ENCODE measurements at regions not wholly inside any gene's neighbourhood (a gene's known extent, or its start where the extent isn't known, plus 50 kb on each side); places are given as distances from the start of the nearest gene placed in this dataset.
A peak's percentile ranks its signal among the peaks of the same experiment; 100 is the strongest.
"Not testable (repeated sequence)": the region's sequence is repeated elsewhere in the genome, so short reads cannot be mapped to it uniquely, and the experiment has no call there.

- TF ChIP-seq CTCF (IDR thresholded peaks at IDR 0.05), result no peak
- POLR2A ChIA-PET, result no interaction called here
- CTCF ChIA-PET, result no interaction called here
- Mint-ChIP-seq H3K9me3 (no peaks in the 10 kb centered on the region), H3K27ac (no peak overlapping the region), H3K4me3 (no peak overlapping the region), H3K36me3 (ENCODE audit: low read depth) (no peaks in the 10 kb centered on the region), H3K27me3 (no peaks in the 10 kb centered on the region), H3K4me1 (ENCODE audit: low read depth) (no peaks in the 10 kb centered on the region)
- intact Hi-C loops (cut with micrococcal nuclease), result no loop called here
- ATAC-seq (no peak), DNase-seq (no peak)
Observed at GRCh38 chr16:5186381-5186903, 88.8 kb upstream of the EEF2KMT start.

- H3K4me3 Mint-ChIP-seq, result no peak overlapping the region
- ATAC-seq (no peak), DNase-seq (peak; percentile 5)
- TF ChIP-seq CTCF (IDR thresholded peaks at IDR 0.05), result no peak
- CTCF ChIA-PET, result no interaction called here
- intact Hi-C loops (cut with micrococcal nuclease), result no loop called here
- POLR2A ChIA-PET, result no interaction called here
- H3K4me1 Mint-ChIP-seq (ENCODE audit: low read depth), result no peaks in the 10 kb centered on the region
- peaks cover 27% of the 10 kb centered on the region for H3K9me3 Mint-ChIP-seq
- H3K27ac Mint-ChIP-seq, result no peak overlapping the region
- H3K36me3 Mint-ChIP-seq (ENCODE audit: low read depth), result no peaks in the 10 kb centered on the region
- H3K27me3 Mint-ChIP-seq, result peaks cover 14% of the 10 kb centered on the region
Observed at GRCh38 chr16:5176505-5176904, 78.9 kb upstream of the EEF2KMT start.

- no peak for TF ChIP-seq CTCF (IDR thresholded peaks at IDR 0.05)
- Mint-ChIP-seq H3K27ac (no peak overlapping the region), H3K36me3 (ENCODE audit: low read depth) (no peaks in the 10 kb centered on the region), H3K27me3 (peaks cover 14% of the 10 kb centered on the region), H3K4me3 (no peak overlapping the region), H3K4me1 (ENCODE audit: low read depth) (no peaks in the 10 kb centered on the region), H3K9me3 (peaks cover 27% of the 10 kb centered on the region)
- DNase-seq (no peak), ATAC-seq (no peak)
- POLR2A ChIA-PET, result no interaction called here
- CTCF ChIA-PET, result no interaction called here
- intact Hi-C loops (cut with micrococcal nuclease), result no loop called here
Observed at GRCh38 chr16:5175266-5175665, 77.7 kb upstream of the EEF2KMT start.

GRCh38 chr16:5166486-5166885 lies 68.9 kb upstream of the EEF2KMT start:
- no peak for TF ChIP-seq CTCF (IDR thresholded peaks at IDR 0.05)
- peaks cover 13% of the 10 kb centered on the region for H3K27me3 Mint-ChIP-seq
- CTCF ChIA-PET, result no interaction called here
- H3K9me3 Mint-ChIP-seq, result no peaks in the 10 kb centered on the region
- H3K27ac Mint-ChIP-seq, result no peak overlapping the region
- ATAC-seq (no peak), DNase-seq (no peak)
- intact Hi-C loops (cut with micrococcal nuclease), result no loop called here
- no peaks in the 10 kb centered on the region for H3K4me1 Mint-ChIP-seq (ENCODE audit: low read depth)
- POLR2A ChIA-PET, result no interaction called here
- H3K4me3 Mint-ChIP-seq, result no peak overlapping the region
- no peaks in the 10 kb centered on the region for H3K36me3 Mint-ChIP-seq (ENCODE audit: low read depth)

- H3K36me3 Mint-ChIP-seq (ENCODE audit: low read depth); H3K4me1 Mint-ChIP-seq (ENCODE audit: low read depth); H3K27ac Mint-ChIP-seq; DNase-seq; intact Hi-C loops (cut with micrococcal nuclease); CTCF ChIA-PET; ATAC-seq; POLR2A ChIA-PET; H3K4me3 Mint-ChIP-seq; H3K9me3 Mint-ChIP-seq: not testable (repeated sequence)
- peaks cover 16% of the 10 kb centered on the region for H3K27me3 Mint-ChIP-seq
Observed at GRCh38 chr16:5165429-5165828, 67.8 kb upstream of the EEF2KMT start.

GRCh38 chr16:5162801-5163200 lies 65.2 kb upstream of the EEF2KMT start:
- H3K27me3 Mint-ChIP-seq, result peaks cover 14% of the 10 kb centered on the region
- H3K27ac Mint-ChIP-seq; H3K4me3 Mint-ChIP-seq; DNase-seq; CTCF ChIA-PET; intact Hi-C loops (cut with micrococcal nuclease); H3K9me3 Mint-ChIP-seq; POLR2A ChIA-PET; ATAC-seq; H3K36me3 Mint-ChIP-seq (ENCODE audit: low read depth); H3K4me1 Mint-ChIP-seq (ENCODE audit: low read depth): not testable (repeated sequence)

GRCh38 chr16:5161888-5162287 lies 64.3 kb upstream of the EEF2KMT start:
- intact Hi-C loops (cut with micrococcal nuclease); H3K27ac Mint-ChIP-seq; H3K36me3 Mint-ChIP-seq (ENCODE audit: low read depth); H3K9me3 Mint-ChIP-seq; H3K4me1 Mint-ChIP-seq (ENCODE audit: low read depth); DNase-seq; ATAC-seq; H3K4me3 Mint-ChIP-seq; POLR2A ChIA-PET; CTCF ChIA-PET: not testable (repeated sequence)
- H3K27me3 Mint-ChIP-seq, result peaks cover 13% of the 10 kb centered on the region

- intact Hi-C loops (cut with micrococcal nuclease); H3K4me3 Mint-ChIP-seq; POLR2A ChIA-PET; H3K27me3 Mint-ChIP-seq; H3K36me3 Mint-ChIP-seq (ENCODE audit: low read depth); H3K4me1 Mint-ChIP-seq (ENCODE audit: low read depth); CTCF ChIA-PET; H3K9me3 Mint-ChIP-seq; ATAC-seq; H3K27ac Mint-ChIP-seq; DNase-seq: not testable (repeated sequence)
Observed at GRCh38 chr16:5160010-5160409, 62.4 kb upstream of the EEF2KMT start.

GRCh38 chr16:5159537-5159936 lies 61.9 kb upstream of the EEF2KMT start:
- H3K36me3 Mint-ChIP-seq (ENCODE audit: low read depth); H3K9me3 Mint-ChIP-seq; intact Hi-C loops (cut with micrococcal nuclease); CTCF ChIA-PET; H3K27ac Mint-ChIP-seq; DNase-seq; H3K4me1 Mint-ChIP-seq (ENCODE audit: low read depth); H3K27me3 Mint-ChIP-seq; POLR2A ChIA-PET; H3K4me3 Mint-ChIP-seq; ATAC-seq: not testable (repeated sequence)

Data from activated CD8-positive, alpha-beta T cell treated with anti-CD3 and anti-CD28 coated beads for 36 hours (primary cell).